WERI-Rb-1 (cell line): ENCODE measurements at regions not wholly inside any gene's neighbourhood (a gene's known extent, or its start where the extent isn't known, plus 50 kb on each side); places are given as distances from the start of the nearest gene placed in this dataset.

Experiments
- DNase-seq: peaks from one replicate; pipeline ENCODE4 v3.0.0-alpha.2; 2020
- H3K27ac ChIP-seq: fragments of 250-450 bp; sonication (Bioruptor Pico); 2 replicates; pipeline ENCODE4 v1.5.1; 2020; ENCODE audit warnings: mild to moderate bottlenecking, moderate library complexity
- H3K27me3 ChIP-seq: fragments of 250-450 bp; sonication (Bioruptor Pico); 2 replicates; pipeline ENCODE4 v1.5.1; 2021; ENCODE audit warnings: mild to moderate bottlenecking, low read depth, moderate library complexity; ENCODE audit not compliant: insufficient read depth, severe bottlenecking
- H3K36me3 ChIP-seq: fragments of 250-450 bp; sonication (Bioruptor Pico); 2 replicates; pipeline ENCODE4 v1.5.1; 2020; ENCODE audit warnings: mild to moderate bottlenecking, moderate library complexity
- H3K4me3 ChIP-seq: 2 replicates; pipeline ENCODE4 v1.5.1; 2011; ENCODE audit warnings: low read depth, mild to moderate bottlenecking, control low read depth, low read length
- H3K9me3 ChIP-seq: fragments of 250-450 bp; sonication (Bioruptor Pico); 2 replicates; pipeline ENCODE4 v1.5.1; 2021; ENCODE audit warnings: mild to moderate bottlenecking, moderate library complexity; ENCODE audit not compliant: severe bottlenecking
- TF ChIP-seq, protein P1 (sequence below): IDR thresholded peaks from 2 replicates; pipeline ENCODE4 v1.5.1; 2011; ENCODE audit warnings: low read depth, mild to moderate bottlenecking, control low read depth, inconsistent platforms, low read length

DNA sequence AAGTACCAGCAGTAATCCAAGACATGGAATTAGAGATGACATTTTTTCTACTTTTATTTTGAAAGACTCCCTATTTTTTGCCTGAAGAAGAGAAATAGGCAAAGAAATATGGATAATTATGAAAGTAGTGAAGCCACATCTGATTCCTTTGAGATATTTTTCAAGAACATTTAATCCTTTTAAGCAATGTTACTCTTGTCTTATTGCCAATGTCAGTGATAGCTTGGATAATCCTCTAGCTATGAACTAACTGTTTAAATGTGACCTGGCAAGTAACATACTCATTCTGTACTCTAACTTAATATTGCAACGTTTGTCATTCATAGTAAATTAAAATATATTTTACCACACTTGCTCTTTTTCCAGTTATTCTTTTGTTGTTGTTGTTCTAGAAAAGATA lies 181.3 kb downstream of the VEGFC start:
- no peak for DNase-seq
- Histone ChIP-seq H3K27ac (no peak overlapping the region), H3K9me3 (no peaks in the 10 kb centered on the region), H3K4me3 (no peak overlapping the region), H3K36me3 (no peaks in the 10 kb centered on the region), H3K27me3 (no peaks in the 10 kb centered on the region)
- TF ChIP-seq, protein P1, sequence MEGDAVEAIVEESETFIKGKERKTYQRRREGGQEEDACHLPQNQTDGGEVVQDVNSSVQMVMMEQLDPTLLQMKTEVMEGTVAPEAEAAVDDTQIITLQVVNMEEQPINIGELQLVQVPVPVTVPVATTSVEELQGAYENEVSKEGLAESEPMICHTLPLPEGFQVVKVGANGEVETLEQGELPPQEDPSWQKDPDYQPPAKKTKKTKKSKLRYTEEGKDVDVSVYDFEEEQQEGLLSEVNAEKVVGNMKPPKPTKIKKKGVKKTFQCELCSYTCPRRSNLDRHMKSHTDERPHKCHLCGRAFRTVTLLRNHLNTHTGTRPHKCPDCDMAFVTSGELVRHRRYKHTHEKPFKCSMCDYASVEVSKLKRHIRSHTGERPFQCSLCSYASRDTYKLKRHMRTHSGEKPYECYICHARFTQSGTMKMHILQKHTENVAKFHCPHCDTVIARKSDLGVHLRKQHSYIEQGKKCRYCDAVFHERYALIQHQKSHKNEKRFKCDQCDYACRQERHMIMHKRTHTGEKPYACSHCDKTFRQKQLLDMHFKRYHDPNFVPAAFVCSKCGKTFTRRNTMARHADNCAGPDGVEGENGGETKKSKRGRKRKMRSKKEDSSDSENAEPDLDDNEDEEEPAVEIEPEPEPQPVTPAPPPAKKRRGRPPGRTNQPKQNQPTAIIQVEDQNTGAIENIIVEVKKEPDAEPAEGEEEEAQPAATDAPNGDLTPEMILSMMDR, result no peak

- no peak for DNase-seq
- no peaks in the 10 kb centered on the region for H3K27me3 ChIP-seq
- H3K27ac ChIP-seq, result no peak overlapping the region
- H3K9me3 ChIP-seq, result no peaks in the 10 kb centered on the region
- H3K4me3 ChIP-seq, result no peak overlapping the region
- no peaks in the 10 kb centered on the region for H3K36me3 ChIP-seq
- TF ChIP-seq, protein P1, result no peak
Measured at GRCh38 chr4:176611951-176612350, 180.8 kb downstream of the VEGFC start.

DNA sequence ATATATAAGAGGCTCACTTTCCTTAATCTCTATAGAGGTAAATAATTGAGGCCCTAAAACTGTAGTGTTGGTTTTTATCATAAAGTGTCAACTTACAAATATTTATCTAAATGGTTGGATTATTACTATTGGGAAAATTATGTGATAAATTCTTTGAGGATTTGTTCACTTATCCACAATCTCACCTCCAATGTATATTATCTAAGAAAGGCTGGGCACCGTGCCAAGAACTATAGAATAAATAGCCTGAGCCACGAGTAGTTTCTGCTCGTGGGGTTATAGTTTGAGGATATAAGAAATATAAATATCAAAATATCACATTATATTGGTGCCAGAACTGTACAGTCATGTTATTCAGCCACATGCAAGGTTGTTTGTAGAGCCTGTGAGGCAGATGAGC lies 177.9 kb downstream of the VEGFC start:
- DNase-seq, result no peak

GRCh38 chr4:176616151-176616550 lies 176.6 kb downstream of the VEGFC start:
- no peaks in the 10 kb centered on the region for H3K36me3 ChIP-seq
- no peaks in the 10 kb centered on the region for H3K27me3 ChIP-seq
- no peak for DNase-seq
- H3K4me3 ChIP-seq, result no peak overlapping the region
- no peak overlapping the region for H3K27ac ChIP-seq
- TF ChIP-seq, protein P1, result no peak
- no peaks in the 10 kb centered on the region for H3K9me3 ChIP-seq

More for the DNA sequence above, 177.9 kb downstream of the VEGFC start:
- Histone ChIP-seq H3K27ac (no peak overlapping the region), H3K9me3 (no peaks in the 10 kb centered on the region), H3K36me3 (no peaks in the 10 kb centered on the region), H3K27me3 (no peaks in the 10 kb centered on the region), H3K4me3 (no peak overlapping the region)
- TF ChIP-seq, protein P1, result no peak

DNA sequence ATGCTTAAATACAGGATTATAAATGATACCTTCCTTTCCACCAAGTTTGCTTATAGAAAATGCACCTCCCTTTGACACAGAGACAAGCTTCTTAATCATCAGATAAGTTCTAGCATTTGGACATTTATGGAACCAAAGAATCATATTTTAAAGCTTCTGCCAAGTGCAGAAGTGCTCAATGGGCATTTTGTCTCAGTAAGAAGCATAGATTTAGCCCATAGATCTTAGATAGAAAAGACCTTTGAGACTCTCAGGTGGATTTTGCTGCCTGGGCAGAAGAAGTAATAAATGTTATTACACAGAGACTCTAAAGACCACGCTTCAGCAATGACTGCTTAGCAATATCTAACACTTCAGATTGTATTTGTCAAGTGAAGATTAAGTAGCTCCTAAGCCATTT lies 174.6 kb downstream of the VEGFC start:
- no peaks in the 10 kb centered on the region for H3K27me3 ChIP-seq
- H3K4me3 ChIP-seq, result no peak overlapping the region
- DNase-seq, result no peak
- no peaks in the 10 kb centered on the region for H3K9me3 ChIP-seq
- TF ChIP-seq, protein P1, result no peak
- no peak overlapping the region for H3K27ac ChIP-seq
- H3K36me3 ChIP-seq, result no peaks in the 10 kb centered on the region

DNA sequence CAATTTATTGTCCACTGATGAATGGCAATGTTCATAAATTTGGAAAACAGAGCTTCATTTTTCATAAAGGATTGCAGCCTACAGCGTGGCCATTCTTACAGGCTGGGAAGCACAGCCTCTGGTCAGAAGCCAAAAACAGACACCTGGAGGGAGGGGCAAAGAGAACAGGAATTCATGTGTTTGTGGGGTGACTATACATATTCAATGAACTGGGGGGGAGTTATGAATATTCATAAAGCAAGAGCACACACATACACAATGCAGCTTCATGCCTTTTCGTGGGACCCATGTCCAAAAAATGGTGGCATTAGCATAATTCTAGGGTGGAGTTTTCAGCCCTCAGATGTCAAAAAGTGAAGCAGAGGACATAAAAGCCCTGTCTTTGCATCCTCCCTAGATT lies 173.3 kb downstream of the VEGFC start:
- Histone ChIP-seq H3K4me3 (no peak overlapping the region), H3K9me3 (no peaks in the 10 kb centered on the region), H3K27ac (no peak overlapping the region), H3K36me3 (no peaks in the 10 kb centered on the region), H3K27me3 (no peaks in the 10 kb centered on the region)
- TF ChIP-seq, protein P1, result no peak
- no peak for DNase-seq
